HEK293T (cell line): ENCODE measurements at regions not wholly inside any gene's neighbourhood (a gene's known extent, or its start where the extent isn't known, plus 50 kb on each side); places are given as distances from the start of the nearest gene placed in this dataset.
"Not testable (repeated sequence)": the region's sequence is repeated elsewhere in the genome, so short reads cannot be mapped to it uniquely, and the experiment has no call there.

Source experiments
- CTCF ChIA-PET: fragments of 350-600 bp; formaldehyde crosslinking; extraction: SDS; loops from one replicate; lab custom pipeline; 2021; ENCODE audit warnings: antibody characterized with exemption, inconsistent platforms; lab: Yijun Ruan, JAX
- POLR2A ChIA-PET: fragments of 350-600 bp; formaldehyde crosslinking; extraction: SDS; loops from one replicate; lab custom pipeline; 2020; ENCODE audit warnings: antibody characterized with exemption, inconsistent platforms; lab: Yijun Ruan, JAX
- DNase-seq: peaks from one replicate; pipeline ENCODE4 v3.0.0; 2012; ENCODE audit warnings: mixed read lengths; ENCODE audit errors: extremely low spot score
- ARNT ChIP-seq: fragments of 450-650 bp; IDR thresholded peaks from 2 replicates; pipeline ENCODE4 v1.6.1; 2017; ENCODE audit warnings: mild to moderate bottlenecking
- BHLHE40 ChIP-seq: fragments of 450-650 bp; IDR thresholded peaks from 2 replicates; pipeline ENCODE4 v1.6.1; 2016; ENCODE audit warnings: mild to moderate bottlenecking, moderate library complexity, borderline replicate concordance
- CTBP1 ChIP-seq: fragments of 450-650 bp; IDR thresholded peaks from 2 replicates; pipeline ENCODE4 v1.6.1; 2016; ENCODE audit warnings: borderline replicate concordance
- ELF4 ChIP-seq: fragments of 450-650 bp; IDR thresholded peaks from 2 replicates; pipeline ENCODE4 v1.6.1; 2017; ENCODE audit warnings: antibody characterized with exemption
- FOXA1 ChIP-seq: fragments of 450-650 bp; IDR thresholded peaks from 2 replicates; pipeline ENCODE4 v1.6.1; 2016; ENCODE audit warnings: mild to moderate bottlenecking
- FOXK2 ChIP-seq: fragments of 450-650 bp; IDR thresholded peaks from 2 replicates; pipeline ENCODE4 v1.6.1; 2016; ENCODE audit warnings: mild to moderate bottlenecking
- FOXM1 ChIP-seq: fragments of 450-650 bp; IDR thresholded peaks from 2 replicates; pipeline ENCODE4 v1.6.1; 2017; ENCODE audit warnings: mild to moderate bottlenecking, borderline replicate concordance
- HDGF ChIP-seq: fragments of 450-650 bp; IDR thresholded peaks from 2 replicates; pipeline ENCODE4 v1.6.1; 2017; ENCODE audit warnings: antibody characterized with exemption, borderline replicate concordance
- L3MBTL2 ChIP-seq: fragments of 450-650 bp; conservative IDR thresholded peaks from 2 replicates; pipeline ENCODE4 v1.6.1; 2016; ENCODE audit warnings: mild to moderate bottlenecking
- LEF1 ChIP-seq: fragments of 450-650 bp; IDR thresholded peaks from 2 replicates; pipeline ENCODE4 v1.6.1; 2017; ENCODE audit warnings: mild to moderate bottlenecking, borderline replicate concordance
- NFRKB ChIP-seq: fragments of 450-650 bp; IDR thresholded peaks from 2 replicates; pipeline ENCODE4 v1.6.1; 2016; ENCODE audit warnings: mild to moderate bottlenecking, moderate library complexity
- PKNOX1 ChIP-seq: fragments of 450-650 bp; IDR thresholded peaks from 2 replicates; pipeline ENCODE4 v1.6.1; 2016
- SP1 ChIP-seq: fragments of 450-650 bp; IDR thresholded peaks from 2 replicates; pipeline ENCODE4 v1.6.1; 2017
- SUZ12 ChIP-seq: fragments of 450-650 bp; IDR thresholded peaks from 2 replicates; pipeline ENCODE4 v1.6.1; 2016; ENCODE audit warnings: mild to moderate bottlenecking
- TARDBP ChIP-seq: fragments of 450-650 bp; IDR thresholded peaks from 2 replicates; pipeline ENCODE4 v1.6.1; 2016
- ZNF384 ChIP-seq: fragments of 450-650 bp; IDR thresholded peaks from 2 replicates; pipeline ENCODE4 v1.6.1; 2016

GRCh38 chr1:38481871-38482826, 377.4 kb downstream of the RRAGC start:
- TF ChIP-seq PKNOX1 (no peak), HDGF (no peak), LEF1 (no peak)
- POLR2A ChIA-PET = no interaction called here
- DNase-seq = no peak
- CTCF ChIA-PET = no interaction called here

GRCh38 chr1:38479662-38480061, 379.9 kb downstream of the RRAGC start:
- POLR2A ChIA-PET, DNase-seq, CTCF ChIA-PET: not testable (repeated sequence)

GRCh38 chr1:38477811-38478210, 381.8 kb downstream of the RRAGC start:
- no peak for DNase-seq
- TF ChIP-seq PKNOX1 = no peak
- no peak for TF ChIP-seq FOXM1
- TF ChIP-seq ARNT = no peak
- no peak for TF ChIP-seq LEF1
- no peak for TF ChIP-seq SUZ12
- CTCF ChIA-PET = no interaction called here
- POLR2A ChIA-PET = no interaction called here

GRCh38 chr1:38476850-38477178, 382.8 kb downstream of the RRAGC start:
- TF ChIP-seq FOXM1 (no peak), FOXK2 (no peak), HDGF (no peak), ZNF384 (no peak), ELF4 (no peak), BHLHE40 (no peak), PKNOX1 (no peak), SP1 (no peak), LEF1 (no peak)
- no peak for DNase-seq
- ChIA-PET POLR2A (no interaction called here), CTCF (no interaction called here)

- CTCF ChIA-PET = no interaction called here
Measured at GRCh38 chr1:38476111-38476849, 383.3 kb downstream of the RRAGC start.

GRCh38 chr1:38475624-38476005, 384.0 kb downstream of the RRAGC start:
- ChIA-PET POLR2A (no interaction called here), CTCF (no interaction called here)
- no peak for TF ChIP-seq TARDBP
- no peak for TF ChIP-seq ZNF384
- TF ChIP-seq FOXM1 = no peak
- TF ChIP-seq FOXK2 = no peak
- TF ChIP-seq BHLHE40 = no peak
- no peak for TF ChIP-seq SP1
- no peak for TF ChIP-seq L3MBTL2
- TF ChIP-seq ARNT = no peak
- no peak for TF ChIP-seq HDGF
- TF ChIP-seq ELF4 = no peak
- no peak for TF ChIP-seq NFRKB
- no peak for TF ChIP-seq PKNOX1
- TF ChIP-seq FOXA1 = no peak
- no peak for DNase-seq

More at GRCh38 chr1:38476111-38476849, 383.3 kb downstream of the RRAGC start:
- TF ChIP-seq HDGF = no peak
- TF ChIP-seq FOXM1 = no peak
- no peak for TF ChIP-seq CTBP1
- no peak for TF ChIP-seq PKNOX1
- no peak for TF ChIP-seq TARDBP
- POLR2A ChIA-PET = no interaction called here
- DNase-seq = no peak
